ENCODE measurements at regions not wholly inside any gene's neighbourhood (a gene's known extent, or its start where the extent isn't known, plus 50 kb on each side); places are given as distances from the start of the nearest gene placed in this dataset.

GRCh38 chr11:115933564-115933963, 429.3 kb upstream of the CADM1 start:
- TF ChIP-seq CTCF (IDR thresholded peaks at IDR 0.05): no peak
- no peak for TF ChIP-seq POLR2A (IDR thresholded peaks at IDR 0.05)

Data from esophagus squamous epithelium (tissue), 4 donors.